ENCODE measurements at regions not wholly inside any gene's neighbourhood (a gene's known extent, or its start where the extent isn't known, plus 50 kb on each side); places are given as distances from the start of the nearest gene placed in this dataset.

- TF ChIP-seq, protein P1, sequence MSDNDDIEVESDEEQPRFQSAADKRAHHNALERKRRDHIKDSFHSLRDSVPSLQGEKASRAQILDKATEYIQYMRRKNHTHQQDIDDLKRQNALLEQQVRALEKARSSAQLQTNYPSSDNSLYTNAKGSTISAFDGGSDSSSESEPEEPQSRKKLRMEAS (IDR thresholded peaks at IDR 0.05; ENCODE audit: low read depth), result no peak
- no peak for TF ChIP-seq EZH2phosphoT487 (IDR thresholded peaks at IDR 0.05; ENCODE audit: borderline replicate concordance, low read depth)
- TF ChIP-seq GABPA (IDR thresholded peaks at IDR 0.05; ENCODE audit: low read depth), result no peak
- TF ChIP-seq CTCF (IDR thresholded peaks at IDR 0.05), result no peak
- no peak for TF ChIP-seq REST (IDR thresholded peaks at IDR 0.05; ENCODE audit: low read depth, low read length)
- TF ChIP-seq, protein P2, sequence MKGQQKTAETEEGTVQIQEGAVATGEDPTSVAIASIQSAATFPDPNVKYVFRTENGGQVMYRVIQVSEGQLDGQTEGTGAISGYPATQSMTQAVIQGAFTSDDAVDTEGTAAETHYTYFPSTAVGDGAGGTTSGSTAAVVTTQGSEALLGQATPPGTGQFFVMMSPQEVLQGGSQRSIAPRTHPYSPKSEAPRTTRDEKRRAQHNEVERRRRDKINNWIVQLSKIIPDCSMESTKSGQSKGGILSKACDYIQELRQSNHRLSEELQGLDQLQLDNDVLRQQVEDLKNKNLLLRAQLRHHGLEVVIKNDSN (IDR thresholded peaks at IDR 0.05; ENCODE audit: borderline replicate concordance, low read depth), result no peak
- no peak for TF ChIP-seq NRF1 (IDR thresholded peaks at IDR 0.05; ENCODE audit: low read depth, low read length)
- TF ChIP-seq JUND (IDR thresholded peaks at IDR 0.05), result no peak
- TF ChIP-seq SMC3 (IDR thresholded peaks at IDR 0.05; ENCODE audit: low read depth, low read length), result no peak
- no peak for TF ChIP-seq RFX5 (IDR thresholded peaks at IDR 0.05; ENCODE audit: low read length)
- no peak for TF ChIP-seq POLR2AphosphoS5 (IDR thresholded peaks at IDR 0.05; ENCODE audit: low read depth, low read length)
- no peak for TF ChIP-seq RAD21 (IDR thresholded peaks at IDR 0.05; ENCODE audit: low read length)
These were observed 224.8 kb downstream of the RPLP1 start for GRCh38 chr15:69677403-69677802.

Data from SK-N-SH (cell line).